Panc1 (cell line): ENCODE measurements at regions not wholly inside any gene's neighbourhood (a gene's known extent, or its start where the extent isn't known, plus 50 kb on each side); places are given as distances from the start of the nearest gene placed in this dataset.

Experiments
- ATAC-seq: fragments of 200-7000 bp; cut with Tn5 transposase; 2 replicates; pipeline ENCODE4 v1.9.1; 2020; ENCODE audit warnings: mild to moderate bottlenecking, moderate library complexity
- BruUV-seq: library from RNA; stranded (reverse); fragments of 400-500 nt; replicated peaks from 2 replicates; lab custom pipeline; 2021; lab: Mats Ljungman, UMichigan
- CTCF ChIA-PET: fragments of 300-600 bp; sonication (Branson Sonifier 250); formaldehyde crosslinking; loops from one replicate; lab custom pipeline; 2022; ENCODE audit warnings: antibody characterized with exemption; lab: Charles Lee
- POLR2A ChIA-PET: fragments of 300-600 bp; sonication (Branson Sonifier 250); formaldehyde crosslinking; loops from one replicate; lab custom pipeline; 2022; ENCODE audit warnings: antibody characterized with exemption; lab: Charles Lee
- DNase-seq: peaks from one replicate; pipeline ENCODE4 v3.0.0-alpha.2; 2010; ENCODE audit warnings: low read depth, low spot score
- H3K27ac ChIP-seq: 2 replicates; pipeline ENCODE4 v1.5.1; 2011; ENCODE audit warnings: mild to moderate bottlenecking, low read length, inconsistent platforms
- H3K27me3 ChIP-seq: fragments of 200-500 bp; sonication (Bioruptor generic); 2 replicates; pipeline ENCODE4 v1.6.0; 2014; ENCODE audit warnings: low read length, inconsistent platforms; ENCODE audit not compliant: control insufficient read depth, insufficient read depth
- H3K36me3 ChIP-seq: fragments of 200-500 bp; sonication (Bioruptor generic); 2 replicates; pipeline ENCODE4 v1.5.1; 2014; ENCODE audit warnings: inconsistent platforms, mild to moderate bottlenecking, low read length, moderate library complexity; ENCODE audit not compliant: control insufficient read depth, insufficient read depth
- H3K4me1 ChIP-seq: 2 replicates; pipeline ENCODE4 v1.5.1; 2011; ENCODE audit warnings: inconsistent platforms, mild to moderate bottlenecking, low read length, moderate library complexity; ENCODE audit not compliant: control insufficient read depth, insufficient read depth
- H3K4me3 ChIP-seq, 2 experiments: 2 replicates each; pipeline ENCODE4 v1.5.1; 2011 to 2012; ENCODE audit warnings: low read depth in 2 of 2, low read length in 2 of 2, mild to moderate bottlenecking in 2 of 2, inconsistent platforms in 1 of 2, moderate library complexity in 1 of 2
- H3K9me3 ChIP-seq: fragments of 200-500 bp; sonication (Bioruptor generic); 2 replicates; pipeline ENCODE4 v1.5.1; 2014; ENCODE audit warnings: low read depth, mild to moderate bottlenecking, inconsistent platforms, low read length, moderate library complexity; ENCODE audit not compliant: control insufficient read depth, insufficient read depth
- POLR2AphosphoS5 ChIP-seq: IDR thresholded peaks from 2 replicates; pipeline ENCODE4 v1.6.1; 2012; ENCODE audit warnings: mild to moderate bottlenecking, low read depth, low read length, moderate library complexity
- SIN3A ChIP-seq: IDR thresholded peaks from 2 replicates; pipeline ENCODE4 v1.6.1; 2012; ENCODE audit warnings: low read depth, mild to moderate bottlenecking, low read length, moderate library complexity, borderline replicate concordance; ENCODE audit not compliant: insufficient read depth
- TCF7L2 ChIP-seq: IDR thresholded peaks from 2 replicates; pipeline ENCODE4 v1.6.1; 2011; ENCODE audit warnings: mild to moderate bottlenecking, low read depth, low read length, inconsistent platforms
- in situ Hi-C: cut with HindIII; loops from 2 replicates; pipeline ENCODE4 v1.10.0; 2016; ENCODE audit warnings: low sequenced_read_pairs, low pct_unique_long_range_greater_than_20kb
- intact Hi-C: fragments of 100-400 bp; cut with micrococcal nuclease; formaldehyde crosslinking; loops from one replicate; pipeline ENCODE4 v1.10.0; 2022; ENCODE audit not compliant: unreplicated experiment
- TF ChIP-seq, protein P1 (sequence below), 2 experiments: IDR thresholded peaks; 2 replicates each; pipeline ENCODE4 v1.6.1; 2011 to 2012; ENCODE audit warnings: low read depth in 2 of 2, control low read depth in 1 of 2, low read length in 1 of 2, mild to moderate bottlenecking in 1 of 2, moderate library complexity in 1 of 2; ENCODE audit not compliant: insufficient read depth in 1 of 2
- TF ChIP-seq, protein P2 (sequence below): fragments of 450-650 bp; IDR thresholded peaks from 2 replicates; pipeline ENCODE4 v1.5.1; 2017; ENCODE audit warnings: mild to moderate bottlenecking

DNA sequence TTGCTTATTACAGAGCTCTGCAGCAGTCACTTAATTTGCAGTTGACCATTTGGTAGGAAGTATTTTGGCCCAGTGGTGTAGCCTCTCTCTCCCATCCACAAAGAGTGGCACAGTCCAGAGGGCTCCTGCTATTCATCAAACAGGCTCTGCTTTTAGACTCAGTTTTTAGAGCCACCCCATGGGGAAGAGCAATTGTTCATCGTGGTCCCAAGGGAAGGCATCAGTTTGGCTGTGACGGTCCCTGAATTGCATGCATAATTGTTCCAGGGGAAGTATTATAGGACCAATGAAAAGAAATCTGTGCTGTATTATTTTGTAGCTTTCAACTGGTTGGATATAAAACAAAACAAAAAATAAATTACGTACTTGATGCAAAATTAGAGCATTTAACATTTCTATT is 799.0 kb downstream of the DACH1 start:
- no peaks in the 10 kb centered on the region for H3K27me3 ChIP-seq
- intact Hi-C loops (no loop called here), in situ Hi-C loops (no loop called here)
- ATAC-seq (no peak), DNase-seq (no peak)
- H3K27ac ChIP-seq, result no peak overlapping the region
- ChIA-PET POLR2A (no interaction called here), CTCF (no interaction called here)
- H3K36me3 ChIP-seq, result no peaks in the 10 kb centered on the region
- H3K4me3 ChIP-seq, result no peak overlapping the region
- no TSS peak for BruUV-seq
- H3K9me3 ChIP-seq, result no peaks in the 10 kb centered on the region
- TF ChIP-seq SIN3A (no peak), TCF7L2 (no peak), POLR2AphosphoS5 (no peak)
- TF ChIP-seq, protein P1, sequence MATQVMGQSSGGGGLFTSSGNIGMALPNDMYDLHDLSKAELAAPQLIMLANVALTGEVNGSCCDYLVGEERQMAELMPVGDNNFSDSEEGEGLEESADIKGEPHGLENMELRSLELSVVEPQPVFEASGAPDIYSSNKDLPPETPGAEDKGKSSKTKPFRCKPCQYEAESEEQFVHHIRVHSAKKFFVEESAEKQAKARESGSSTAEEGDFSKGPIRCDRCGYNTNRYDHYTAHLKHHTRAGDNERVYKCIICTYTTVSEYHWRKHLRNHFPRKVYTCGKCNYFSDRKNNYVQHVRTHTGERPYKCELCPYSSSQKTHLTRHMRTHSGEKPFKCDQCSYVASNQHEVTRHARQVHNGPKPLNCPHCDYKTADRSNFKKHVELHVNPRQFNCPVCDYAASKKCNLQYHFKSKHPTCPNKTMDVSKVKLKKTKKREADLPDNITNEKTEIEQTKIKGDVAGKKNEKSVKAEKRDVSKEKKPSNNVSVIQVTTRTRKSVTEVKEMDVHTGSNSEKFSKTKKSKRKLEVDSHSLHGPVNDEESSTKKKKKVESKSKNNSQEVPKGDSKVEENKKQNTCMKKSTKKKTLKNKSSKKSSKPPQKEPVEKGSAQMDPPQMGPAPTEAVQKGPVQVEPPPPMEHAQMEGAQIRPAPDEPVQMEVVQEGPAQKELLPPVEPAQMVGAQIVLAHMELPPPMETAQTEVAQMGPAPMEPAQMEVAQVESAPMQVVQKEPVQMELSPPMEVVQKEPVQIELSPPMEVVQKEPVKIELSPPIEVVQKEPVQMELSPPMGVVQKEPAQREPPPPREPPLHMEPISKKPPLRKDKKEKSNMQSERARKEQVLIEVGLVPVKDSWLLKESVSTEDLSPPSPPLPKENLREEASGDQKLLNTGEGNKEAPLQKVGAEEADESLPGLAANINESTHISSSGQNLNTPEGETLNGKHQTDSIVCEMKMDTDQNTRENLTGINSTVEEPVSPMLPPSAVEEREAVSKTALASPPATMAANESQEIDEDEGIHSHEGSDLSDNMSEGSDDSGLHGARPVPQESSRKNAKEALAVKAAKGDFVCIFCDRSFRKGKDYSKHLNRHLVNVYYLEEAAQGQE (IDR thresholded peaks at IDR 0.05; ENCODE audit: insufficient read depth in 1 of 2, low read depth in 2 of 2, low read length in 1 of 2), result no peak
- TF ChIP-seq, protein P2, sequence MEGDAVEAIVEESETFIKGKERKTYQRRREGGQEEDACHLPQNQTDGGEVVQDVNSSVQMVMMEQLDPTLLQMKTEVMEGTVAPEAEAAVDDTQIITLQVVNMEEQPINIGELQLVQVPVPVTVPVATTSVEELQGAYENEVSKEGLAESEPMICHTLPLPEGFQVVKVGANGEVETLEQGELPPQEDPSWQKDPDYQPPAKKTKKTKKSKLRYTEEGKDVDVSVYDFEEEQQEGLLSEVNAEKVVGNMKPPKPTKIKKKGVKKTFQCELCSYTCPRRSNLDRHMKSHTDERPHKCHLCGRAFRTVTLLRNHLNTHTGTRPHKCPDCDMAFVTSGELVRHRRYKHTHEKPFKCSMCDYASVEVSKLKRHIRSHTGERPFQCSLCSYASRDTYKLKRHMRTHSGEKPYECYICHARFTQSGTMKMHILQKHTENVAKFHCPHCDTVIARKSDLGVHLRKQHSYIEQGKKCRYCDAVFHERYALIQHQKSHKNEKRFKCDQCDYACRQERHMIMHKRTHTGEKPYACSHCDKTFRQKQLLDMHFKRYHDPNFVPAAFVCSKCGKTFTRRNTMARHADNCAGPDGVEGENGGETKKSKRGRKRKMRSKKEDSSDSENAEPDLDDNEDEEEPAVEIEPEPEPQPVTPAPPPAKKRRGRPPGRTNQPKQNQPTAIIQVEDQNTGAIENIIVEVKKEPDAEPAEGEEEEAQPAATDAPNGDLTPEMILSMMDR, result no peak
- H3K4me1 ChIP-seq, result no peaks in the 10 kb centered on the region

- TF ChIP-seq, protein P1 (IDR thresholded peaks at IDR 0.05; ENCODE audit: insufficient read depth in 1 of 2, low read depth in 2 of 2, low read length in 1 of 2), result no peak
- TF ChIP-seq, protein P2, result no peak
- TF ChIP-seq POLR2AphosphoS5 (no peak), TCF7L2 (no peak), SIN3A (no peak)
- BruUV-seq, result no TSS peak
- Histone ChIP-seq H3K4me3 (no peak overlapping the region), H3K27me3 (no peaks in the 10 kb centered on the region), H3K9me3 (no peaks in the 10 kb centered on the region), H3K36me3 (no peaks in the 10 kb centered on the region), H3K27ac (no peak overlapping the region), H3K4me1 (no peaks in the 10 kb centered on the region)
- intact Hi-C loops (no loop called here), in situ Hi-C loops (no loop called here)
- DNase-seq (no peak), ATAC-seq (no peak)
- POLR2A ChIA-PET, result no interaction called here
- CTCF ChIA-PET, result no interaction called here
Observed at GRCh38 chr13:71067165-71067815, 799.7 kb downstream of the DACH1 start.
